ENCODE measurements at regions not wholly inside any gene's neighbourhood (a gene's known extent, or its start where the extent isn't known, plus 50 kb on each side); places are given as distances from the start of the nearest gene placed in this dataset.

GRCh38 chr7:4610768-4611467 lies 71.2 kb upstream of the FOXK1 start:
- ChIA-PET POLR2A (no interaction called here), CTCF (interaction anchor here (0.6 to 2.6 kb wide), 8 partner anchors 20 to 218 kb away, joined by 3 to 17 read pairs (median 4); no protein-coding TSS in a partner anchor)
- no peak overlapping the region for H3K4me3 ChIP-seq (ENCODE audit: low read depth, low read length)
- H3K9me3 ChIP-seq (ENCODE audit: control insufficient read depth, insufficient read depth, low read depth, low read length), result no peaks in the 10 kb centered on the region
- no peak overlapping the region for H3K27ac ChIP-seq (ENCODE audit: extremely low read depth, low read depth, low read length)
- H3K4me1 ChIP-seq (ENCODE audit: control insufficient read depth, insufficient read depth, low read length), result no peaks in the 10 kb centered on the region
- H3K36me3 ChIP-seq (ENCODE audit: control insufficient read depth in 2 of 2, insufficient read depth in 1 of 2, low read length in 2 of 2), result no peaks in the 10 kb centered on the region
- TF ChIP-seq ZNF654 (tag by site-specific recombination; IDR thresholded peaks at IDR 0.05; ENCODE audit: low read depth), result peak; percentile 77
- TF ChIP-seq KLF9 (tag by site-specific recombination; IDR thresholded peaks at IDR 0.05; ENCODE audit: low read depth), result no peak
- TF ChIP-seq ZNF341 (tag by site-specific recombination; IDR thresholded peaks at IDR 0.05; ENCODE audit: low read depth), result 0 out of 2 replicates have a peak, but pooled peaks have one; percentile 9
- no peak for TF ChIP-seq ZNF830 (tag by site-specific recombination; IDR thresholded peaks at IDR 0.05; ENCODE audit: low read depth)
- peak; percentile 82 for TF ChIP-seq ZNF121 (tag by site-specific recombination; IDR thresholded peaks at IDR 0.05)
- no peak for TF ChIP-seq ZNF473 (tag by site-specific recombination; IDR thresholded peaks at IDR 0.05)
- no peak for TF ChIP-seq ZBTB17 (tag by site-specific recombination; IDR thresholded peaks at IDR 0.05)
- TF ChIP-seq ZNF558 (tag by site-specific recombination; IDR thresholded peaks at IDR 0.05), result no peak
- TF ChIP-seq PBX3 (CRISPR knock-in tag; IDR thresholded peaks at IDR 0.05), result no peak
- TF ChIP-seq KLF10 (tag by site-specific recombination; IDR thresholded peaks at IDR 0.05), result no peak
- TF ChIP-seq ZNF624 (tag by site-specific recombination; IDR thresholded peaks at IDR 0.05), result no peak
- TF ChIP-seq CTCF (tag by site-specific recombination; IDR thresholded peaks at IDR 0.05), result peak; percentile 28; the same call in 1 of the 2 replicates
- TF ChIP-seq ZEB2 (tag by site-specific recombination; IDR thresholded peaks at IDR 0.05), result peak; percentile 41; the same call in 1 of the 2 replicates

- TF ChIP-seq ZNF221 (tag by site-specific recombination; IDR thresholded peaks at IDR 0.05; ENCODE audit: borderline replicate concordance) (no peak), ZNF610 (tag by site-specific recombination; IDR thresholded peaks at IDR 0.05; ENCODE audit: borderline replicate concordance) (peak; percentile 97)
- no peaks in the 10 kb centered on the region for H3K36me3 ChIP-seq (ENCODE audit: control insufficient read depth in 2 of 2, insufficient read depth in 1 of 2, low read length in 2 of 2)
- H3K27ac ChIP-seq (ENCODE audit: extremely low read depth, low read depth, low read length), result no peak overlapping the region
- H3K4me3 ChIP-seq (ENCODE audit: low read depth, low read length), result no peak overlapping the region
- H3K9me3 ChIP-seq (ENCODE audit: control insufficient read depth, insufficient read depth, low read depth, low read length), result no peaks in the 10 kb centered on the region
- ChIA-PET POLR2A (no interaction called here), CTCF (interaction anchor here (0.6 to 2.6 kb wide), 11 partner anchors 15 to 737 kb away, joined by 3 to 17 read pairs (median 4); no protein-coding TSS in a partner anchor)
- no peaks in the 10 kb centered on the region for H3K4me1 ChIP-seq (ENCODE audit: control insufficient read depth, insufficient read depth, low read length)
Measured at GRCh38 chr7:4612237-4612636, 69.9 kb upstream of the FOXK1 start.

- Histone ChIP-seq H3K4me1 (ENCODE audit: control insufficient read depth, insufficient read depth, low read length) (no peaks in the 10 kb centered on the region), H3K36me3 (ENCODE audit: control insufficient read depth in 2 of 2, insufficient read depth in 1 of 2, low read length in 2 of 2) (no peaks in the 10 kb centered on the region), H3K27ac (ENCODE audit: extremely low read depth, low read depth, low read length) (no peak overlapping the region), H3K4me3 (ENCODE audit: low read depth, low read length) (no peak overlapping the region), H3K9me3 (ENCODE audit: control insufficient read depth, insufficient read depth, low read depth, low read length) (no peaks in the 10 kb centered on the region)
- CTCF ChIA-PET, result interaction anchor here (0.6 to 2.6 kb wide), 3 partner anchors 18 to 140 kb away, joined by 3 to 17 read pairs (median 4); no protein-coding TSS in a partner anchor
- POLR2A ChIA-PET, result no interaction called here
- TF ChIP-seq MEIS1 (CRISPR knock-in tag; IDR thresholded peaks at IDR 0.05; ENCODE audit: borderline replicate concordance) (no peak), ZNF132 (tag by site-specific recombination; IDR thresholded peaks at IDR 0.05; ENCODE audit: borderline replicate concordance) (no peak), ZBTB11 (tag by site-specific recombination; conservative IDR thresholded peaks at IDR 0.05; ENCODE audit: low read depth) (no peak), ZNF776 (tag by site-specific recombination; IDR thresholded peaks at IDR 0.05; ENCODE audit: borderline replicate concordance) (no peak), ZNF426 (tag by site-specific recombination; IDR thresholded peaks at IDR 0.05) (no peak), ZNF112 (tag by site-specific recombination; IDR thresholded peaks at IDR 0.05) (no peak), ZNF26 (tag by site-specific recombination; IDR thresholded peaks at IDR 0.05) (no peak)
Measured at GRCh38 chr7:4612939-4613841, 68.9 kb upstream of the FOXK1 start.

Data from HEK293 (cell line).